ENCODE measurements at regions not wholly inside any gene's neighbourhood (a gene's known extent, or its start where the extent isn't known, plus 50 kb on each side); places are given as distances from the start of the nearest gene placed in this dataset.
A peak's percentile ranks its signal among the peaks of the same experiment; 100 is the strongest.
"Not testable (repeated sequence)": the region's sequence is repeated elsewhere in the genome, so short reads cannot be mapped to it uniquely, and the experiment has no call there.

GRCh38 chr10:30730306-30730705 is 100.8 kb upstream of the LYZL2 start:
- no peak for DNase-seq

- DNase-seq, result no peak
Measured at GRCh38 chr10:30728766-30729165, 99.2 kb upstream of the LYZL2 start.

- DNase-seq, result no peak
Measured at GRCh38 chr10:30728127-30728526, 98.6 kb upstream of the LYZL2 start.

GRCh38 chr10:30727524-30727923 is 98.0 kb upstream of the LYZL2 start:
- DNase-seq, result no peak

GRCh38 chr10:30726783-30727414 is 97.3 kb upstream of the LYZL2 start:
- DNase-seq, result peak; percentile 40

GRCh38 chr10:30725661-30726060 is 96.1 kb upstream of the LYZL2 start:
- DNase-seq, result no peak

- DNase-seq, result no peak
Measured at GRCh38 chr10:30724296-30724695, 94.7 kb upstream of the LYZL2 start.

GRCh38 chr10:30722956-30723620 is 93.5 kb upstream of the LYZL2 start:
- no peak for DNase-seq

GRCh38 chr10:30719832-30720231 is 90.3 kb upstream of the LYZL2 start:
- DNase-seq, result no peak

- DNase-seq, result no peak
Measured at GRCh38 chr10:30709700-30710358, 80.3 kb upstream of the LYZL2 start.

- DNase-seq, result no peak
Measured at GRCh38 chr10:30709229-30709628, 79.7 kb upstream of the LYZL2 start.

GRCh38 chr10:30708234-30708633 is 78.7 kb upstream of the LYZL2 start:
- DNase-seq, result no peak

GRCh38 chr10:30706189-30706588 is 76.6 kb upstream of the LYZL2 start:
- not testable (repeated sequence) for DNase-seq

- no peak for DNase-seq
Measured at GRCh38 chr10:30705625-30706149, 76.1 kb upstream of the LYZL2 start.

- no peak for DNase-seq
Measured at GRCh38 chr10:30705101-30705624, 75.6 kb upstream of the LYZL2 start.

- not testable (repeated sequence) for DNase-seq
Measured at GRCh38 chr10:30704601-30705100, 75.1 kb upstream of the LYZL2 start.

- DNase-seq, result no peak
Measured at GRCh38 chr10:30704026-30704600, 74.6 kb upstream of the LYZL2 start.

- not testable (repeated sequence) for DNase-seq
Measured at GRCh38 chr10:30703446-30703845, 73.9 kb upstream of the LYZL2 start.

GRCh38 chr10:30702860-30703259 is 73.3 kb upstream of the LYZL2 start:
- no peak for DNase-seq

- DNase-seq, result no peak
Measured at GRCh38 chr10:30701451-30702173, 72.1 kb upstream of the LYZL2 start.

GRCh38 chr10:30697806-30698205 is 68.3 kb upstream of the LYZL2 start:
- no peak for DNase-seq

- DNase-seq, result not testable (repeated sequence)
Measured at GRCh38 chr10:30697221-30697620, 67.7 kb upstream of the LYZL2 start.
